ENCODE measurements at regions not wholly inside any gene's neighbourhood (a gene's known extent, or its start where the extent isn't known, plus 50 kb on each side); places are given as distances from the start of the nearest gene placed in this dataset.
A peak's percentile ranks its signal among the peaks of the same experiment; 100 is the strongest.

DNA sequence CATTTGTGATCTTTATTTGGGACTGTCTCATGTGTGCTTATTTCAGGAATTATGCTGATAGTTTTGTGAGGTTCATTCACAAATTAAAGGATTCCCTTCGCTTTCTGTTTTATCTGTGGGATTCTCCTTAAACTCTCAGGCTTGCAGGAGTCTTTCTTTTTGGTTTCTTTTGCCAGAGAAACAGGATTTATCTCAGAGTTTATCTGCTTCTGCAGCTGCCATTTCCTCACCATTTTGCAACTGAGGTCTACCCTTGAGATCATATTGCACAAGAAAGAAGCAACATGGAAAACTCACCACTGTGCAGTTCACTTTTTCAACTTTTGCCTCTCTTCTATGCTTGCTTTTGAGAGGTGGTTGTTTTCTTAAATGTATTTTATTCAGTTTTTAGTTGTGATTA, 201.0 kb downstream of the PRL start:
- FAIRE-seq: no peak
- CTCF ChIA-PET: no interaction called here
- H3K4me1 ChIP-seq: no peaks in the 10 kb centered on the region
- no peak for ATAC-seq
- 78% methylated on average over 1 of the region's 1 CpG for whole genome bisulfite sequencing (ENCODE audit: missing lambda C conversion rate)
- no peak overlapping the region for H3K4me3 ChIP-seq
- TF ChIP-seq FOSL2 (IDR thresholded peaks at IDR 0.05) (no peak), FOSL2 (CRISPR knock-in tag; IDR thresholded peaks at IDR 0.05) (no peak)
- no peak overlapping the region for H3K4me2 ChIP-seq
- POLR2A ChIA-PET: no interaction called here
- no peak for DNase-seq (ENCODE audit: low read depth in 1 of 2, low spot score in 1 of 2)
- no peaks in the 10 kb centered on the region for H3K9me3 ChIP-seq
- H3K27ac ChIP-seq: no peak overlapping the region

DNA sequence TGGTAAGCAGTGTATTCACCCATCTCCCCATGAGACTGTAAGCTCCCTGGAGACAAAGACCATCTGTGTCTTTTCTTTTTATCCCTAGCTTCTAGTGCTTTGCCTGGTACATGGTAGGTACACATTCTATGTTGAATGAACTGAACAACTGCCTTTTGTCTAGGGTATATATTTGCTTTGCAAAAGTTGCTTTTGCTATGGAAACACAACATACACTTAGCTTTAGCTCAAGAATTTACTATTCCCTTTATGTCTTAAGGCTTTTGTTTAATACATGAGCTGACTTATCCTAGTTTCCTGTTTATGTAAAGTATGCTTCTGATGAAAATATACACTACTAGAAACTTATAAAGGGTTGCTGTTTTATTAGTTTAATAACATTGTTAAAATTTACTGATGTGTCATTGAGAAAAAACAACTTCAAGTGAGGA, 198.2 kb downstream of the PRL start:
- POLR2A ChIA-PET: no interaction called here
- 0 out of 3 replicates have a peak, but pooled peaks cover under 1% of the 10 kb centered on the region for H3K9me3 ChIP-seq
- no peak for DNase-seq (ENCODE audit: low read depth in 1 of 2, low spot score in 1 of 2)
- H3K4me1 ChIP-seq: no peaks in the 10 kb centered on the region
- H3K4me2 ChIP-seq: no peak overlapping the region
- no peak for ATAC-seq
- no peak for TF ChIP-seq FOSL2 (IDR thresholded peaks at IDR 0.05)
- TF ChIP-seq FOSL2 (CRISPR knock-in tag; IDR thresholded peaks at IDR 0.05): no peak
- no peak for TF ChIP-seq KDM1A (IDR thresholded peaks at IDR 0.05; ENCODE audit: low read depth)
- no peak for TF ChIP-seq BHLHE40 (IDR thresholded peaks at IDR 0.05; ENCODE audit: low read depth, low read length)
- TF ChIP-seq, protein P1, sequence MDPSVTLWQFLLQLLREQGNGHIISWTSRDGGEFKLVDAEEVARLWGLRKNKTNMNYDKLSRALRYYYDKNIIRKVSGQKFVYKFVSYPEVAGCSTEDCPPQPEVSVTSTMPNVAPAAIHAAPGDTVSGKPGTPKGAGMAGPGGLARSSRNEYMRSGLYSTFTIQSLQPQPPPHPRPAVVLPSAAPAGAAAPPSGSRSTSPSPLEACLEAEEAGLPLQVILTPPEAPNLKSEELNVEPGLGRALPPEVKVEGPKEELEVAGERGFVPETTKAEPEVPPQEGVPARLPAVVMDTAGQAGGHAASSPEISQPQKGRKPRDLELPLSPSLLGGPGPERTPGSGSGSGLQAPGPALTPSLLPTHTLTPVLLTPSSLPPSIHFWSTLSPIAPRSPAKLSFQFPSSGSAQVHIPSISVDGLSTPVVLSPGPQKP (IDR thresholded peaks at IDR 0.05; ENCODE audit: low read depth, low read length): no peak
- TF ChIP-seq RAD21 (conservative IDR thresholded peaks at IDR 0.05 in 1 of 2, IDR thresholded peaks at IDR 0.05 in 1 of 2): no peak
- TF ChIP-seq NR3C1 (IDR thresholded peaks at IDR 0.05): no peak
- no peak for TF ChIP-seq NPAS2 (CRISPR knock-in tag; IDR thresholded peaks at IDR 0.05; ENCODE audit: borderline replicate concordance)
- no peak for TF ChIP-seq KDM5A (IDR thresholded peaks at IDR 0.05)
- TF ChIP-seq TFCP2L1 (CRISPR knock-in tag; IDR thresholded peaks at IDR 0.05): no peak
- TF ChIP-seq JUN (IDR thresholded peaks at IDR 0.05): no peak
- no peak overlapping the region for H3K27ac ChIP-seq
- H3K4me3 ChIP-seq: no peak overlapping the region
- FAIRE-seq: no peak
- CTCF ChIA-PET: no interaction called here

DNA sequence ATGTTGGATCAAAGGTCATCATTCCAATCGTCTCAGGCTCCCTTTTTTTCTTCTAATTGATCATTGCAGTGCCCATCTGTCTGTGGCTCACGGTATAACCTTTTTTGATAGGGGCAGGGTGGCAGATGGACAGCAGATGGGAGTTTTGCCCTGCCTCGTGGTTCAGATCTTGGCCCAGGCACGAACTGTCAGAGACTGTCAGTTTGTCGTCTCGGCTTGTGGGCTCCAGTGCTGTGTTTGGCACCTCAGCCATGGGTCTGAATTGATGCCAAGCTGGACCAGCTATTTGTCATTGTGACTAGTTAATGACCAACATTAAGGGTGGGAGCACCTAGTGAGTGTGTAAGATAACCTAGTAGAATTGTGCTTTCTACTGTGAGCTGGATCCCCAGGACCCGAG, 197.6 kb downstream of the PRL start:
- no peak overlapping the region for H3K4me3 ChIP-seq
- no peaks in the 10 kb centered on the region for H3K4me1 ChIP-seq
- ChIA-PET POLR2A (no interaction called here), CTCF (no interaction called here)
- H3K4me2 ChIP-seq: no peak overlapping the region
- FAIRE-seq (no peak), DNase-seq (ENCODE audit: low read depth in 1 of 2, low spot score in 1 of 2) (no peak), ATAC-seq (no peak)
- 0 out of 3 replicates have a peak, but pooled peaks cover 2% of the 10 kb centered on the region for H3K9me3 ChIP-seq
- H3K27ac ChIP-seq: 0 out of 6 replicates have a peak overlapping the region, but pooled peaks of 1 of the 2 experiments have one; percentile 24
- WGBS (ENCODE audit: missing lambda C conversion rate): 72% methylated on average over 7 of the region's 7 CpGs
- TF ChIP-seq NFE2L2 (conservative IDR thresholded peaks at IDR 0.05; ENCODE audit: low read length) (no peak), CHD2 (IDR thresholded peaks at IDR 0.05; ENCODE audit: low read length, partially characterized antibody) (no peak), RCOR1 (IDR thresholded peaks at IDR 0.05; ENCODE audit: low read depth, low read length) (no peak), GATA3 (IDR thresholded peaks at IDR 0.05; ENCODE audit: borderline replicate concordance) (no peak), FOXS1 (CRISPR knock-in tag; IDR thresholded peaks at IDR 0.05) (no peak), PHF8 (IDR thresholded peaks at IDR 0.05; ENCODE audit: borderline replicate concordance, low read depth) (no peak), HOXB5 (CRISPR knock-in tag; IDR thresholded peaks at IDR 0.05) (no peak), FOSL2 (IDR thresholded peaks at IDR 0.05) (no peak), FOSL2 (CRISPR knock-in tag; IDR thresholded peaks at IDR 0.05) (no peak), EHMT2 (IDR thresholded peaks at IDR 0.05; ENCODE audit: low read depth) (no peak), ZC3H11A (IDR thresholded peaks at IDR 0.05) (no peak), SMC3 (IDR thresholded peaks at IDR 0.05) (no peak)
- TF ChIP-seq, protein P2, sequence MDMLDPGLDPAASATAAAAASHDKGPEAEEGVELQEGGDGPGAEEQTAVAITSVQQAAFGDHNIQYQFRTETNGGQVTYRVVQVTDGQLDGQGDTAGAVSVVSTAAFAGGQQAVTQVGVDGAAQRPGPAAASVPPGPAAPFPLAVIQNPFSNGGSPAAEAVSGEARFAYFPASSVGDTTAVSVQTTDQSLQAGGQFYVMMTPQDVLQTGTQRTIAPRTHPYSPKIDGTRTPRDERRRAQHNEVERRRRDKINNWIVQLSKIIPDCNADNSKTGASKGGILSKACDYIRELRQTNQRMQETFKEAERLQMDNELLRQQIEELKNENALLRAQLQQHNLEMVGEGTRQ (IDR thresholded peaks at IDR 0.05): no peak

Data from A549 (cell line).